GM23248 (cell line): ENCODE measurements at regions not wholly inside any gene's neighbourhood (a gene's known extent, or its start where the extent isn't known, plus 50 kb on each side); places are given as distances from the start of the nearest gene placed in this dataset.
"Not testable (repeated sequence)": the region's sequence is repeated elsewhere in the genome, so short reads cannot be mapped to it uniquely, and the experiment has no call there.

Experiments used
- DNase-seq: peaks from one replicate; pipeline ENCODE4 v3.0.0-alpha.2; 2015
- H2AFZ ChIP-seq: fragments of 200-600 bp; sonication (generic); 2 replicates; pipeline ENCODE4 v1.6.1; 2016; ENCODE audit warnings: antibody characterized with exemption
- H3F3A ChIP-seq: fragments of 200-600 bp; sonication (generic); 2 replicates; pipeline ENCODE4 v1.6.1; 2016; ENCODE audit warnings: mild to moderate bottlenecking, antibody characterized with exemption, mixed run types; ENCODE audit not compliant: insufficient read depth
- H3K27ac ChIP-seq: fragments of 200-600 bp; sonication (generic); 2 replicates; pipeline ENCODE4 v1.5.1; 2016; ENCODE audit warnings: mild to moderate bottlenecking
- H3K27me3 ChIP-seq: fragments of 200-600 bp; sonication (generic); replicated peaks from 2 replicates; pipeline ENCODE4 v1.6.1; 2016; ENCODE audit warnings: mild to moderate bottlenecking; ENCODE audit not compliant: insufficient read depth
- H3K36me3 ChIP-seq: fragments of 200-600 bp; sonication (generic); 2 replicates; pipeline ENCODE4 v1.6.1; 2016; ENCODE audit warnings: low read depth, mild to moderate bottlenecking
- H3K4me1 ChIP-seq: fragments of 200-600 bp; sonication (generic); 2 replicates; pipeline ENCODE4 v1.6.1; 2016; ENCODE audit warnings: mild to moderate bottlenecking; ENCODE audit not compliant: insufficient read depth
- H3K4me2 ChIP-seq: fragments of 200-600 bp; sonication (generic); one replicate; pipeline ENCODE4 v1.6.1; 2016; ENCODE audit warnings: mild to moderate bottlenecking; ENCODE audit not compliant: unreplicated experiment
- H3K4me3 ChIP-seq: fragments of 200-600 bp; sonication (generic); 2 replicates; pipeline ENCODE4 v1.5.1; 2016; ENCODE audit warnings: mild to moderate bottlenecking
- H3K79me2 ChIP-seq: fragments of 200-600 bp; sonication (generic); 2 replicates; pipeline ENCODE4 v1.6.1; 2016; ENCODE audit warnings: mild to moderate bottlenecking; ENCODE audit not compliant: insufficient read depth
- H3K9ac ChIP-seq: fragments of 200-600 bp; sonication (generic); 2 replicates; pipeline ENCODE4 v1.6.1; 2016; ENCODE audit warnings: mild to moderate bottlenecking
- H3K9me2 ChIP-seq: fragments of 200-600 bp; sonication (generic); 2 replicates; pipeline ENCODE4 v1.6.1; 2016; ENCODE audit warnings: mixed run types, mild to moderate bottlenecking, moderate library complexity; ENCODE audit not compliant: insufficient read depth
- H3K9me3 ChIP-seq: fragments of 200-600 bp; sonication (generic); one replicate; pipeline ENCODE4 v1.6.1; 2017; ENCODE audit warnings: low read depth
- H4K20me1 ChIP-seq: fragments of 200-600 bp; sonication (generic); 2 replicates; pipeline ENCODE4 v1.6.0; 2016; ENCODE audit not compliant: insufficient read depth
- EZH2 ChIP-seq: fragments of 200-600 bp; sonication (generic); IDR thresholded peaks from 2 replicates; pipeline ENCODE4 v1.6.1; 2018; ENCODE audit warnings: antibody characterized with exemption, mild to moderate bottlenecking; ENCODE audit not compliant: insufficient read depth, poor library complexity, severe bottlenecking
- EZH2phosphoT487 ChIP-seq: fragments of 200-600 bp; sonication (generic); IDR thresholded peaks from 2 replicates; pipeline ENCODE4 v1.6.1; 2018; ENCODE audit warnings: antibody characterized with exemption, moderate library complexity, mild to moderate bottlenecking, low read depth; ENCODE audit not compliant: insufficient read depth
- WGBS, 2 experiments: methylation state at CpG; one replicate each; pipeline ENCODE4 v1.1.6; 2015 to 2017; ENCODE audit warnings: low lambda C conversion rate in 2 of 2, low coverage in 1 of 2; ENCODE audit errors: missing lambda C conversion rate in 2 of 2; 5-methylcytosine and 5-hydroxymethylcytosine counted together
- in situ Hi-C: fragments of 300-500 bp; cut with MboI; formaldehyde crosslinking; loops from 2 replicates; pipeline ENCODE4 v1.15.0; 2020

- no peaks in the 10 kb centered on the region for H3K9me2 ChIP-seq
- H2AFZ ChIP-seq = no peak overlapping the region
- H3K27me3 ChIP-seq = peaks cover 50% of the 10 kb centered on the region
- H3K4me2 ChIP-seq = no peak overlapping the region
- no peak for TF ChIP-seq EZH2
- no peak for TF ChIP-seq EZH2phosphoT487
- H3K36me3 ChIP-seq = no peaks in the 10 kb centered on the region
- no peaks in the 10 kb centered on the region for H3F3A ChIP-seq
- H3K4me3 ChIP-seq = no peak overlapping the region
- no peak for DNase-seq
- H3K9ac ChIP-seq = no peak overlapping the region
- no peaks in the 10 kb centered on the region for H3K4me1 ChIP-seq
- H3K79me2 ChIP-seq = no peaks in the 10 kb centered on the region
- H3K9me3 ChIP-seq = no peaks in the 10 kb centered on the region
- 90 to 93% methylated on average over 3 to 6 of the region's 6 CpGs for WGBS, 2 experiments
- no peaks in the 10 kb centered on the region for H4K20me1 ChIP-seq
- no peak overlapping the region for H3K27ac ChIP-seq
- in situ Hi-C loops = no loop called here
These were observed 57.8 kb upstream of the TNKS2 start for GRCh38 chr10:91740353-91740924.

GRCh38 chr10:91732265-91732664 is 66.0 kb upstream of the TNKS2 start:
- H3K9ac ChIP-seq, H3F3A ChIP-seq, H3K9me3 ChIP-seq, H3K4me3 ChIP-seq, H3K27ac ChIP-seq, H3K4me2 ChIP-seq, in situ Hi-C loops, H3K79me2 ChIP-seq, DNase-seq, H2AFZ ChIP-seq, H4K20me1 ChIP-seq, H3K9me2 ChIP-seq, H3K36me3 ChIP-seq, H3K4me1 ChIP-seq: not testable (repeated sequence)
- H3K27me3 ChIP-seq = peaks cover 18% of the 10 kb centered on the region
- WGBS, 2 experiments = 36 to 37% methylated on average over 3 of the region's 3 CpGs

GRCh38 chr10:91729339-91729738 is 68.9 kb upstream of the TNKS2 start:
- H3F3A ChIP-seq, H3K36me3 ChIP-seq, H4K20me1 ChIP-seq, H3K9ac ChIP-seq, H3K4me3 ChIP-seq, DNase-seq, H2AFZ ChIP-seq, H3K4me1 ChIP-seq, H3K27me3 ChIP-seq, H3K4me2 ChIP-seq, H3K9me2 ChIP-seq, in situ Hi-C loops, H3K9me3 ChIP-seq, H3K27ac ChIP-seq, H3K79me2 ChIP-seq: not testable (repeated sequence)

DNA sequence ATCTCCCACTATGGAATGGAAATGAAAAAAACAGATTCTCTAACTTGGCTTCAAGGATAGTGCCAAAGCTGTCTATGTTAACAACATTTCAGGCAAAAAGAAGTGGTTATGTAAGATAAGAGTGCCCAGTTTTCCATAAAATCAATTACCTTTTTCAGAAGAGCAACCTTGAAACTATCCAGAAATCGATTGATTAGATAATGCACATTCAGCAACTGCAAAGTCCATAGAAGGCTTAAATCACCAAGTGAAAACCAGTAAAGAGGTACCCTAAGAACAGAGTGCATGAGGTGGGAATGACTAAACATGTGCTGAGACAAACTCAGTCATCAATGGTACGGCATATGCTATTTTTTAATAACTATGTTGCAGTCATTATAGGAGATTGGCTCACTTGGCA is 71.9 kb upstream of the TNKS2 start:
- Histone ChIP-seq H3K9me3 (no peaks in the 10 kb centered on the region), H3K27ac (no peak overlapping the region), H3K4me1 (no peaks in the 10 kb centered on the region), H4K20me1 (no peaks in the 10 kb centered on the region), H3K9me2 (no peaks in the 10 kb centered on the region), H3K79me2 (no peaks in the 10 kb centered on the region), H2AFZ (no peak overlapping the region), H3K36me3 (no peaks in the 10 kb centered on the region), H3K9ac (no peak overlapping the region), H3K27me3 (peaks cover 28% of the 10 kb centered on the region), H3F3A (no peaks in the 10 kb centered on the region), H3K4me2 (no peak overlapping the region), H3K4me3 (no peak overlapping the region)
- in situ Hi-C loops = no loop called here
- no peak for DNase-seq
- TF ChIP-seq EZH2 (no peak), EZH2phosphoT487 (no peak)
- WGBS, 2 experiments = 66 to 72% methylated on average over 2 of the region's 2 CpGs

GRCh38 chr10:91724933-91725332 is 73.3 kb upstream of the TNKS2 start:
- Histone ChIP-seq H3K27ac (no peak overlapping the region), H3K79me2 (no peaks in the 10 kb centered on the region), H3F3A (no peaks in the 10 kb centered on the region), H3K36me3 (no peaks in the 10 kb centered on the region), H3K9me3 (no peaks in the 10 kb centered on the region), H3K9ac (no peak overlapping the region), H3K27me3 (peaks cover 28% of the 10 kb centered on the region), H4K20me1 (no peaks in the 10 kb centered on the region), H3K4me2 (no peak overlapping the region), H2AFZ (no peak overlapping the region), H3K9me2 (no peaks in the 10 kb centered on the region), H3K4me1 (no peaks in the 10 kb centered on the region), H3K4me3 (no peak overlapping the region)
- 63 to 65% methylated on average over 3 of the region's 3 CpGs for WGBS, 2 experiments
- in situ Hi-C loops = no loop called here
- no peak for TF ChIP-seq EZH2phosphoT487
- no peak for TF ChIP-seq EZH2
- no peak for DNase-seq
